Ovary (tissue), 3 donors: ENCODE measurements at regions not wholly inside any gene's neighbourhood (a gene's known extent, or its start where the extent isn't known, plus 50 kb on each side); places are given as distances from the start of the nearest gene placed in this dataset.

Source experiments
- CTCF ChIP-seq, 3 donors: fragments of 450-650 bp in 2 of 3; fragments of 200-600 bp in 1 of 3; IDR thresholded peaks; one replicate each; pipeline versions ENCODE4 v1.5.1 to v1.8.0; 2016 to 2022; ENCODE audit warnings: antibody characterized with exemption in 3 of 3, mild to moderate bottlenecking in 1 of 3
- EP300 ChIP-seq: sonication (generic); formaldehyde crosslinking; IDR thresholded peaks from one replicate; pipeline ENCODE4 v1.6.1; 2017; ENCODE audit warnings: antibody characterized with exemption
- POLR2A ChIP-seq: fragments of 450-650 bp; IDR thresholded peaks from one replicate; pipeline ENCODE4 v1.6.1; 2017; ENCODE audit warnings: antibody characterized with exemption, mild to moderate bottlenecking, moderate library complexity
- donor health status: DM: no; HTN: no; CAD: no.

DNA sequence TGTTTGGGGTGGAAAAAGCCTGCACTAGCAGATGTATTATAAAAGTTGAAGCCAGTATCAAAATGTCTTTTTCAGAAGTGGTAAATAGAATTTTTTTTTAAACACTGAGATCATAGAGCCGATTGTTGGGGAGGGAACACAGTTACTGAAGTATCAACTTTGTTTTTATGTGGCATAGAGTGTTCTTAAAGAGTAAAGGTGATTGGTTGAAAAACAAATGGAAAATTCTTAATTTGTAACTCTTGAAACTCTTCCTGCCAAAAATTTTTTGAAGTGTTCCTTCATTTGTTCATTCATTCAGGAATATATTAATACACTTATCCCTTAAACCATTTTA, 83.3 kb downstream of the DISP1 start:
- TF ChIP-seq CTCF (IDR thresholded peaks at IDR 0.05), result no peak
- TF ChIP-seq POLR2A, result no peak
- TF ChIP-seq EP300, result no peak
